Colonic mucosa (tissue), 4 donors: ENCODE measurements at regions not wholly inside any gene's neighbourhood (a gene's known extent, or its start where the extent isn't known, plus 50 kb on each side); places are given as distances from the start of the nearest gene placed in this dataset.

Experiments
- DNase-seq: peaks from one replicate; pipeline ENCODE4 v3.0.0-alpha.2; 2020
- H3K27ac ChIP-seq: fragments of 200-600 bp; one replicate; pipeline ENCODE4 v1.8.0; 2021
- H3K27me3 ChIP-seq: fragments of 200-600 bp; one replicate; pipeline ENCODE4 v1.8.0; 2021
- H3K36me3 ChIP-seq: fragments of 200-600 bp; one replicate; pipeline ENCODE4 v1.8.0; 2021
- H3K4me1 ChIP-seq: fragments of 200-600 bp; one replicate; pipeline ENCODE4 v1.8.0; 2021; ENCODE audit warnings: mild to moderate bottlenecking
- H3K4me3 ChIP-seq: fragments of 200-600 bp; one replicate; pipeline ENCODE4 v1.8.0; 2021
- H3K9ac ChIP-seq, 2 donors: one replicate each; pipeline ENCODE4 v1.7.0; 2013; ENCODE audit warnings: control low read depth in 2 of 2, low read depth in 2 of 2, low read length in 2 of 2
- H3K9me3 ChIP-seq: fragments of 200-600 bp; one replicate; pipeline ENCODE4 v1.8.0; 2021
- intact Hi-C: fragments of 100-400 bp; cut with DNase I; formaldehyde crosslinking; loops from one replicate; pipeline ENCODE4 v1.14.1; 2022
- TF ChIP-seq, protein P1 (sequence below): fragments of 200-600 bp; IDR thresholded peaks from one replicate; pipeline ENCODE4 v1.8.0; 2022; ENCODE audit warnings: antibody characterized with exemption, mild to moderate bottlenecking
- donor health status: healthy.
- donor health status: DM: no; HTN: no; CAD: no.
- donor health status: DM: no; HTN: no; CAD: no.

- Histone ChIP-seq H3K36me3 (no peaks in the 10 kb centered on the region), H3K9ac (no peak overlapping the region), H3K9me3 (no peaks in the 10 kb centered on the region), H3K4me1 (no peaks in the 10 kb centered on the region), H3K27me3 (no peaks in the 10 kb centered on the region), H3K27ac (no peak overlapping the region), H3K4me3 (no peak overlapping the region)
- intact Hi-C loops = no loop called here
- no peak for DNase-seq
- TF ChIP-seq, protein P1, sequence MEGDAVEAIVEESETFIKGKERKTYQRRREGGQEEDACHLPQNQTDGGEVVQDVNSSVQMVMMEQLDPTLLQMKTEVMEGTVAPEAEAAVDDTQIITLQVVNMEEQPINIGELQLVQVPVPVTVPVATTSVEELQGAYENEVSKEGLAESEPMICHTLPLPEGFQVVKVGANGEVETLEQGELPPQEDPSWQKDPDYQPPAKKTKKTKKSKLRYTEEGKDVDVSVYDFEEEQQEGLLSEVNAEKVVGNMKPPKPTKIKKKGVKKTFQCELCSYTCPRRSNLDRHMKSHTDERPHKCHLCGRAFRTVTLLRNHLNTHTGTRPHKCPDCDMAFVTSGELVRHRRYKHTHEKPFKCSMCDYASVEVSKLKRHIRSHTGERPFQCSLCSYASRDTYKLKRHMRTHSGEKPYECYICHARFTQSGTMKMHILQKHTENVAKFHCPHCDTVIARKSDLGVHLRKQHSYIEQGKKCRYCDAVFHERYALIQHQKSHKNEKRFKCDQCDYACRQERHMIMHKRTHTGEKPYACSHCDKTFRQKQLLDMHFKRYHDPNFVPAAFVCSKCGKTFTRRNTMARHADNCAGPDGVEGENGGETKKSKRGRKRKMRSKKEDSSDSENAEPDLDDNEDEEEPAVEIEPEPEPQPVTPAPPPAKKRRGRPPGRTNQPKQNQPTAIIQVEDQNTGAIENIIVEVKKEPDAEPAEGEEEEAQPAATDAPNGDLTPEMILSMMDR = no peak
Observed at GRCh38 chr13:106259928-106260327, 275.5 kb downstream of the EFNB2 start.

- no peak for DNase-seq
- Histone ChIP-seq H3K9me3 (no peaks in the 10 kb centered on the region), H3K9ac (no peak overlapping the region), H3K36me3 (no peaks in the 10 kb centered on the region), H3K27me3 (no peaks in the 10 kb centered on the region), H3K4me1 (no peaks in the 10 kb centered on the region), H3K4me3 (no peak overlapping the region), H3K27ac (no peak overlapping the region)
- TF ChIP-seq, protein P1 = no peak
- intact Hi-C loops = no loop called here
Observed at GRCh38 chr13:106246666-106247188, 288.7 kb downstream of the EFNB2 start.

GRCh38 chr13:106246242-106246641, 289.2 kb downstream of the EFNB2 start:
- DNase-seq = no peak
- no peak overlapping the region for H3K9ac ChIP-seq
- H3K36me3 ChIP-seq = no peaks in the 10 kb centered on the region
- TF ChIP-seq, protein P1 = no peak
- H3K4me1 ChIP-seq = no peaks in the 10 kb centered on the region
- H3K9me3 ChIP-seq = no peaks in the 10 kb centered on the region
- H3K4me3 ChIP-seq = no peak overlapping the region
- no peak overlapping the region for H3K27ac ChIP-seq
- intact Hi-C loops = no loop called here
- H3K27me3 ChIP-seq = no peaks in the 10 kb centered on the region

- Histone ChIP-seq H3K9me3 (no peaks in the 10 kb centered on the region), H3K27ac (no peak overlapping the region), H3K4me3 (no peak overlapping the region), H3K4me1 (no peaks in the 10 kb centered on the region), H3K27me3 (no peaks in the 10 kb centered on the region), H3K9ac (no peak overlapping the region), H3K36me3 (no peaks in the 10 kb centered on the region)
- intact Hi-C loops = no loop called here
- DNase-seq = no peak
- TF ChIP-seq, protein P1 = no peak
Observed at GRCh38 chr13:106243011-106243565, 292.4 kb downstream of the EFNB2 start.

GRCh38 chr13:106241974-106242953, 293.2 kb downstream of the EFNB2 start:
- Histone ChIP-seq H3K4me3 (no peak overlapping the region), H3K4me1 (no peaks in the 10 kb centered on the region), H3K27ac (no peak overlapping the region), H3K9me3 (no peaks in the 10 kb centered on the region), H3K9ac (no peak overlapping the region), H3K27me3 (no peaks in the 10 kb centered on the region), H3K36me3 (no peaks in the 10 kb centered on the region)
- no peak for DNase-seq
- intact Hi-C loops = no loop called here
- TF ChIP-seq, protein P1 = no peak
